ENCODE measurements at regions not wholly inside any gene's neighbourhood (a gene's known extent, or its start where the extent isn't known, plus 50 kb on each side); places are given as distances from the start of the nearest gene placed in this dataset.

- dilution Hi-C loops (cut with MboI; ENCODE audit: extremely low pct_ligation_motif_present, low sequenced_read_pairs) = no loop called here
- Histone ChIP-seq H3K9ac (replicated peaks; ENCODE audit: extremely low read depth, insufficient read depth, low read length) (no peak overlapping the region), H3K9me1 (replicated peaks; ENCODE audit: control insufficient read depth, extremely low read depth, insufficient read depth, low read length) (no peaks in the 10 kb centered on the region), H3K4me2 (ENCODE audit: insufficient read depth, low read length) (no peak overlapping the region), H3K79me2 (ENCODE audit: control insufficient read depth, insufficient read depth, low read length) (no peaks in the 10 kb centered on the region), H2AFZ (ENCODE audit: low read depth, low read length) (no peak overlapping the region), H3K4me1 (ENCODE audit: control insufficient read depth, extremely low read depth, insufficient read depth, low read length) (no peaks in the 10 kb centered on the region), H3K9me3 (replicated peaks; ENCODE audit: control insufficient read depth, insufficient read depth, low read length) (no peaks in the 10 kb centered on the region), H3K27me3 (ENCODE audit: control insufficient read depth in 2 of 2, insufficient read depth in 2 of 2, low read length in 2 of 2) (peaks cover 0 to 4% of the 10 kb centered on the region in 2 experiments), H3K4me3 (replicated peaks in 1 of 3; ENCODE audit: insufficient read depth in 1 of 3, low read depth in 1 of 3, low read length in 3 of 3) (no peak overlapping the region), H3K27ac (ENCODE audit: insufficient read depth, low read depth, low read length) (no peak overlapping the region), H3K36me3 (ENCODE audit: control insufficient read depth in 2 of 2, extremely low read depth in 1 of 2, insufficient read depth in 2 of 2, low read length in 2 of 2) (no peaks in the 10 kb centered on the region), H4K20me1 (replicated peaks; ENCODE audit: control insufficient read depth, extremely low read depth, insufficient read depth, low read length) (no peaks in the 10 kb centered on the region)
- no TSS peak for BruUV-seq (replicated peaks)
- TF ChIP-seq JUN (IDR thresholded peaks at IDR 0.05; ENCODE audit: borderline replicate concordance, insufficient read depth, insufficient read length, low read depth) (no peak), EZH2 (IDR thresholded peaks at IDR 0.05; ENCODE audit: borderline replicate concordance, low read depth, low read length, severe bottlenecking) (no peak), POLR2AphosphoS5 (IDR thresholded peaks at IDR 0.05; ENCODE audit: insufficient read depth, low read depth, low read length) (no peak), MYC (IDR thresholded peaks at IDR 0.05; ENCODE audit: low read depth, low read length) (no peak), FOS (IDR thresholded peaks at IDR 0.05; ENCODE audit: borderline replicate concordance, insufficient read depth, low read length) (no peak), POLR2A (IDR thresholded peaks at IDR 0.05; ENCODE audit: low read depth, low read length) (no peak), GATA2 (IDR thresholded peaks at IDR 0.05; ENCODE audit: insufficient read depth, insufficient read length, low read depth, low read length) (no peak)
- TF ChIP-seq, protein P1, sequence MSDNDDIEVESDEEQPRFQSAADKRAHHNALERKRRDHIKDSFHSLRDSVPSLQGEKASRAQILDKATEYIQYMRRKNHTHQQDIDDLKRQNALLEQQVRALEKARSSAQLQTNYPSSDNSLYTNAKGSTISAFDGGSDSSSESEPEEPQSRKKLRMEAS (IDR thresholded peaks at IDR 0.05; ENCODE audit: insufficient read depth, insufficient read length) = no peak
- TF ChIP-seq, protein P2, sequence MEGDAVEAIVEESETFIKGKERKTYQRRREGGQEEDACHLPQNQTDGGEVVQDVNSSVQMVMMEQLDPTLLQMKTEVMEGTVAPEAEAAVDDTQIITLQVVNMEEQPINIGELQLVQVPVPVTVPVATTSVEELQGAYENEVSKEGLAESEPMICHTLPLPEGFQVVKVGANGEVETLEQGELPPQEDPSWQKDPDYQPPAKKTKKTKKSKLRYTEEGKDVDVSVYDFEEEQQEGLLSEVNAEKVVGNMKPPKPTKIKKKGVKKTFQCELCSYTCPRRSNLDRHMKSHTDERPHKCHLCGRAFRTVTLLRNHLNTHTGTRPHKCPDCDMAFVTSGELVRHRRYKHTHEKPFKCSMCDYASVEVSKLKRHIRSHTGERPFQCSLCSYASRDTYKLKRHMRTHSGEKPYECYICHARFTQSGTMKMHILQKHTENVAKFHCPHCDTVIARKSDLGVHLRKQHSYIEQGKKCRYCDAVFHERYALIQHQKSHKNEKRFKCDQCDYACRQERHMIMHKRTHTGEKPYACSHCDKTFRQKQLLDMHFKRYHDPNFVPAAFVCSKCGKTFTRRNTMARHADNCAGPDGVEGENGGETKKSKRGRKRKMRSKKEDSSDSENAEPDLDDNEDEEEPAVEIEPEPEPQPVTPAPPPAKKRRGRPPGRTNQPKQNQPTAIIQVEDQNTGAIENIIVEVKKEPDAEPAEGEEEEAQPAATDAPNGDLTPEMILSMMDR (IDR thresholded peaks at IDR 0.05; ENCODE audit: extremely low read depth in 1 of 2, insufficient read depth in 1 of 2, low read depth in 1 of 2, low read length in 2 of 2) = no peak
- intact Hi-C loops (cut with micrococcal nuclease) = no loop called here
- FAIRE-seq = no peak
- CTCF ChIA-PET = interaction anchor here (1.2 to 1.5 kb wide), 2 partner anchors 10 to 14 kb away, joined by 3 to 4 read pairs; no protein-coding TSS in a partner anchor
- POLR2A ChIA-PET = no interaction called here
- DNase-seq (ENCODE audit: low read depth, low spot score) = peak; percentile 19
Measured at GRCh38 chr10:45076891-45077290, 76.2 kb downstream of the ZNF22 start.
